K562 (cell line): ENCODE measurements at regions not wholly inside any gene's neighbourhood (a gene's known extent, or its start where the extent isn't known, plus 50 kb on each side); places are given as distances from the start of the nearest gene placed in this dataset.

Source experiments
- BCLAF1 ChIP-seq, 2 experiments: fragments of 450-650 bp in 1 of 2; IDR thresholded peaks; 2 replicates each; pipeline ENCODE4 v1.6.1; 2011 to 2017; ENCODE audit warnings: low read depth in 2 of 2, antibody characterized with exemption in 1 of 2, borderline replicate concordance in 1 of 2, low read length in 1 of 2, mild to moderate bottlenecking in 1 of 2, mixed read lengths in 1 of 2; ENCODE audit not compliant: control insufficient read depth in 1 of 2
- NR1H2 ChIP-seq: sonication (generic); formaldehyde crosslinking; IDR thresholded peaks from 2 replicates; pipeline ENCODE4 v1.4.0; 2020; ENCODE audit warnings: mild to moderate bottlenecking, missing genetic modification reagents
- STAT5A ChIP-seq: IDR thresholded peaks from 2 replicates; pipeline ENCODE4 v1.6.1; 2012; ENCODE audit warnings: low read length, inconsistent platforms, borderline replicate concordance
- ZNF407 ChIP-seq: fragments of 450-650 bp; IDR thresholded peaks from 2 replicates; pipeline ENCODE4 v1.6.1; 2016; ENCODE audit warnings: low read depth
- ZNF408 ChIP-seq: fragments of 250-450 bp; sonication (Bioruptor Pico); IDR thresholded peaks from 2 replicates; pipeline ENCODE4 v1.4.0; 2020; ENCODE audit warnings: low read depth, mild to moderate bottlenecking, moderate library complexity
- ZNF449 ChIP-seq: fragments of 250-450 bp; sonication (Bioruptor Pico); IDR thresholded peaks from 2 replicates; pipeline ENCODE4 v1.8.0; 2022; ENCODE audit warnings: moderate library complexity, mild to moderate bottlenecking, inconsistent platforms
- ZNF699 ChIP-seq: fragments of 250-450 bp; sonication (Bioruptor Pico); IDR thresholded peaks from 2 replicates; pipeline ENCODE4 v1.8.0; 2021; ENCODE audit warnings: mild to moderate bottlenecking, moderate library complexity; ENCODE audit not compliant: insufficient replicate concordance

DNA sequence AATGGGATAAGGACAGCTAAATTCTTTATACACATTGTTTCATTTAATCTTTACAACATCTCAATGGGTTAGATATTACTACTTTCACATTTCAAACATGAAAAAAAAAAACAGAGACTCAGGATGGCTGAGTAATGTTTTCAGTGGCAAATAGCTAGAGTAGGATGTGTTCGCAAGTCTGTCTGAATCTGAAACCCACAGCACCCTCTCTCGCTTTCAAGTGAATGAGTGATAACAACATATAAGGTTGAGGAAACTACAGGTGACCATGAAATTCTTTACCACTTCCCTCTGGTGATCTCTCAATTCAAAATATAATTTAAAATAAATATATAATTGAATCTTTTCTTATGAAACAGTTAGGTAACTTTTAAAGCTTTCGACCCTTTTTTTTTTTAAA lies 162.6 kb downstream of the PRR32 start (continued):
- no peak for TF ChIP-seq ZNF449
- TF ChIP-seq ZNF699 (CRISPR knock-in tag), result no peak
- TF ChIP-seq ZNF407, result no peak
- TF ChIP-seq ZNF408, result no peak
- no peak for TF ChIP-seq NR1H2 (CRISPR knock-in tag)
- TF ChIP-seq STAT5A, result no peak
- TF ChIP-seq BCLAF1 (IDR thresholded peaks at IDR 0.05; ENCODE audit: borderline replicate concordance in 1 of 2, control insufficient read depth in 1 of 2, low read depth in 2 of 2, low read length in 1 of 2), result no peak
